Prostate gland (tissue), 2 donors: ENCODE measurements at regions not wholly inside any gene's neighbourhood (a gene's known extent, or its start where the extent isn't known, plus 50 kb on each side); places are given as distances from the start of the nearest gene placed in this dataset.
"Not testable (repeated sequence)": the region's sequence is repeated elsewhere in the genome, so short reads cannot be mapped to it uniquely, and the experiment has no call there.

ENCODE experiments used
- DNase-seq: peaks from one replicate; pipeline ENCODE4 v3.0.0-alpha.2; 2019; ENCODE audit warnings: low spot score
- H3K27ac ChIP-seq, 2 donors: fragments of 200-600 bp; sonication (generic); 2 replicates each; pipeline ENCODE4 v1.5.1; 2017 to 2019
- H3K27me3 ChIP-seq: fragments of 200-600 bp; sonication (generic); replicated peaks from 2 replicates; pipeline ENCODE4 v1.5.1; 2019; ENCODE audit not compliant: insufficient read depth
- H3K36me3 ChIP-seq, 2 donors: fragments of 200-600 bp; sonication (generic); 1 replicate in 1 of 2; 2 replicates in 1 of 2; pipeline versions ENCODE4 v1.5.1 to v1.8.1; 2017 to 2019
- H3K4me1 ChIP-seq: fragments of 200-600 bp; sonication (generic); replicated peaks from 2 replicates; pipeline ENCODE4 v1.5.1; 2019
- H3K4me3 ChIP-seq, 2 donors: fragments of 200-600 bp; sonication (generic); 2 replicates each; pipeline ENCODE4 v1.5.1; 2017 to 2019
- H3K9me3 ChIP-seq: fragments of 200-600 bp; sonication (generic); 2 replicates; pipeline ENCODE4 v1.5.1; 2017
- POLR2A ChIP-seq: fragments of 450-650 bp; IDR thresholded peaks from one replicate; pipeline ENCODE4 v1.6.1; 2016; ENCODE audit warnings: antibody characterized with exemption, mild to moderate bottlenecking
- POLR2AphosphoS5 ChIP-seq: sonication (generic); formaldehyde crosslinking; IDR thresholded peaks from one replicate; pipeline ENCODE4 v1.6.1; 2017; ENCODE audit warnings: antibody characterized with exemption
- WGBS: methylation state at CpG from one replicate; pipeline ENCODE4 v1.1.5; 2018; 5-methylcytosine and 5-hydroxymethylcytosine counted together
- intact Hi-C: fragments of 100-400 bp; cut with DNase I; formaldehyde crosslinking; loops from one replicate; pipeline ENCODE4 v1.14.2; 2022
- TF ChIP-seq, protein P1 (sequence below), 4 experiments: fragments of 200-600 bp in 2 of 4; fragments of 450-650 bp in 2 of 4; sonication (generic) in 2 of 4; IDR thresholded peaks; 1 replicate in 3 of 4; 2 replicates in 1 of 4; pipeline ENCODE4 v1.5.1; 2016 to 2019; ENCODE audit warnings: antibody characterized with exemption in 4 of 4, mild to moderate bottlenecking in 2 of 4, moderate library complexity in 2 of 4

DNA sequence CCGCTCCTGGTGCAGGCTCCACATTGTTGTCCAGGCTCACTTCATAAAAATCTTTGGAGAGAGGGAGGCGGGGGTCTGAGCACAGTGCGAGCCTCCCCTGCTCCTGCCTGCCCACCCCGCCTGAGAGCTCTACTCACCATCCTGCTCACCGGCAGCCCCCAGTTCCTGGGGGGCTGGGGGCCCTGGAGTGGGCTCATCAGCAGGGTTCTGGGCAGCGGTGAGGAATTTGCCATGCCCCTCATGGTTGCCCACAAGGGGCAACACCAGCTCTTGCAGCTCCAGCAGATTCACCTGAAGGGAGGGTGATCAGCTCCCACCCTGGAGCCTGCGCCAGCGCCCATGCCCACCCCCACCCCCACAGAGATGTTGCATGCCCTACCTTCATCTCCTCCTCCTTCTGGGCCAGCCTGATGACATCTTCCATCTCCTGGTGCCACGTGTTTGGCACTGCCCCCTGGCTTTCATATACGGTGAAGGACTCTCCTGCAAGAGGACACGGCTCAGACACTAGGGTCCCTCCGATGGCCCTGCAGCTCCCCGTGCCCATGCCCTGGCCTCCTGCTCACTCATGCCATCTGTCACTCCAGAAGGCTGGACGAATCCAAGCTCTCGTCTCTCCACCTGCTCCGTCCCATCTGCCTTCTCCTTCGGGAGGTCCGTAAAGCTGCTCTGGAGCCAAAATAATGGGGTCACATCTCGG, 162.1 kb downstream of the TBC1D2B start:
- intact Hi-C loops: no loop called here
- Histone ChIP-seq H3K36me3 (no peaks in the 10 kb centered on the region), H3K27ac (no peak overlapping the region), H3K4me1 (no peaks in the 10 kb centered on the region), H3K9me3 (no peaks in the 10 kb centered on the region), H3K27me3 (no peaks in the 10 kb centered on the region), H3K4me3 (no peak overlapping the region)
- no peak for DNase-seq
- TF ChIP-seq POLR2AphosphoS5 (no peak), POLR2A (no peak)
- TF ChIP-seq, protein P1, sequence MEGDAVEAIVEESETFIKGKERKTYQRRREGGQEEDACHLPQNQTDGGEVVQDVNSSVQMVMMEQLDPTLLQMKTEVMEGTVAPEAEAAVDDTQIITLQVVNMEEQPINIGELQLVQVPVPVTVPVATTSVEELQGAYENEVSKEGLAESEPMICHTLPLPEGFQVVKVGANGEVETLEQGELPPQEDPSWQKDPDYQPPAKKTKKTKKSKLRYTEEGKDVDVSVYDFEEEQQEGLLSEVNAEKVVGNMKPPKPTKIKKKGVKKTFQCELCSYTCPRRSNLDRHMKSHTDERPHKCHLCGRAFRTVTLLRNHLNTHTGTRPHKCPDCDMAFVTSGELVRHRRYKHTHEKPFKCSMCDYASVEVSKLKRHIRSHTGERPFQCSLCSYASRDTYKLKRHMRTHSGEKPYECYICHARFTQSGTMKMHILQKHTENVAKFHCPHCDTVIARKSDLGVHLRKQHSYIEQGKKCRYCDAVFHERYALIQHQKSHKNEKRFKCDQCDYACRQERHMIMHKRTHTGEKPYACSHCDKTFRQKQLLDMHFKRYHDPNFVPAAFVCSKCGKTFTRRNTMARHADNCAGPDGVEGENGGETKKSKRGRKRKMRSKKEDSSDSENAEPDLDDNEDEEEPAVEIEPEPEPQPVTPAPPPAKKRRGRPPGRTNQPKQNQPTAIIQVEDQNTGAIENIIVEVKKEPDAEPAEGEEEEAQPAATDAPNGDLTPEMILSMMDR (IDR thresholded peaks at IDR 0.05): no peak
- 78% methylated on average over 11 of the region's 19 CpGs for WGBS

DNA sequence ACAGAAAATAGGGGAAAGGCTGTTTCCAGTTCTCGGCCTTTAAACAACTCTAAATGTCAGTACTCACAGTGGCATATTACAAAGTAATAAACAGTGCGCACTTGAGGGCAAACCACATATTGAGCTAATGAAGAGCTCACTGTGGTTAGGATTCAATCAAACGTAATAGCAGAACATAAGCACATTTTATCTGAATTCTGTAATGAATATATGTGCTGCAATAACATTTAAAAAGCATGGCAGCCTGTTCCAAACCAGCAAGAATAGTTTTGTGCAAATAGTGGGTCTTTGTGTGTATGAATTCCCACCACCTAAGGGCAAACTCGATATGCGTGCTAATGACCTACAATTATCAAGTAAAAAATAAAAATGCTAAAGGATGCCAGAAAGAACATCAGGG, 163.0 kb downstream of the TBC1D2B start:
- WGBS: 63% methylated on average over 5 of the region's 5 CpGs
- DNase-seq, H3K36me3 ChIP-seq, intact Hi-C loops, H3K27ac ChIP-seq, H3K27me3 ChIP-seq, H3K4me3 ChIP-seq, H3K4me1 ChIP-seq, H3K9me3 ChIP-seq: not testable (repeated sequence)

DNA sequence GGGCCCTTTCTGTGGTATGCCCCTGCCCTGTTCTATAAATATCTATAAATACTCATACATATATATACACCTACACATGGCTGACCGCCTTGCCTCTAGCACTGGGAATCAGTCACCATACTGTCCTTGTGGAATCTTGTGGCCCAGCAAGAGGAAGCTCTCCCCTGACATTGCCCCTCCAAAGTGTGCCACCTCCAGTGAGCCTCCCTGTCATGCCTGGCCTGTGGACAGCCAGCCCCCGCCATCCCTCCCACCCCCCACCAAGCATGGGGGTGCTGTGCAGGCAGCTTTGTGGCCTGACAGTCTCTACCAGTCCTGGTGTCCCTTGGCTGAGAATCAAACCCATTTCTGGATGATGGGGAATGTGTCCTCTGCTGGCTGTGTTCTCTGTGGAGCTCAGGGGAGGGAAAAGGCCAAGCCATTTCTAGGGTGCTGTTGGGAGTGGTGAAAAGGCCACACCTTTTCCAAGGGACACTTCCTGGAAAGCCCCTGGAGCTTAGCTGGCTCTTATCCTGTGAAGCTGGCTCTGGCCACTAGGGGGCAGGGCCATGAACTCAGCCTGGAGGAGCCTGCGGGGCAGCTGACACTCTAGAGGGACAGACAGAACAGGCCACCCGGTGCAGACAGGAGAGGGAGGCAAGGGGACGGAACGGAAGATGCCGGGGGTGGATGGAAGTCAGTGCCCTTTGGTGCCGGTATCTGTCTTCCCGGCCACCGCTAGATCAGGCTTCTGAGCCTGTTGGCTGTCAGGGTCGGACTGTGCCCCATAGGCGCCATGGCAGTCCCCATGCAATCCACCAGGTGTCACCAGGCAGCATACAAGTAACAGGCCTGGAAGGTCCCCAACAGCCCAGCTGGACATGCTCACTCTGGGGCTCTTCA, 167.2 kb downstream of the TBC1D2B start:
- H3K4me3 ChIP-seq: peak overlapping the region in 1 of 2 donors; percentile 21
- H3K27me3 ChIP-seq, H3K36me3 ChIP-seq, H3K9me3 ChIP-seq, intact Hi-C loops, H3K4me1 ChIP-seq, H3K27ac ChIP-seq: not testable (repeated sequence)
- TF ChIP-seq, protein P1 (IDR thresholded peaks at IDR 0.05): peak in 3 of 4 experiments; percentile 24 to 71 (median 65)
- WGBS: 18% methylated on average over 12 of the region's 12 CpGs
- peak; percentile 46 for DNase-seq

DNA sequence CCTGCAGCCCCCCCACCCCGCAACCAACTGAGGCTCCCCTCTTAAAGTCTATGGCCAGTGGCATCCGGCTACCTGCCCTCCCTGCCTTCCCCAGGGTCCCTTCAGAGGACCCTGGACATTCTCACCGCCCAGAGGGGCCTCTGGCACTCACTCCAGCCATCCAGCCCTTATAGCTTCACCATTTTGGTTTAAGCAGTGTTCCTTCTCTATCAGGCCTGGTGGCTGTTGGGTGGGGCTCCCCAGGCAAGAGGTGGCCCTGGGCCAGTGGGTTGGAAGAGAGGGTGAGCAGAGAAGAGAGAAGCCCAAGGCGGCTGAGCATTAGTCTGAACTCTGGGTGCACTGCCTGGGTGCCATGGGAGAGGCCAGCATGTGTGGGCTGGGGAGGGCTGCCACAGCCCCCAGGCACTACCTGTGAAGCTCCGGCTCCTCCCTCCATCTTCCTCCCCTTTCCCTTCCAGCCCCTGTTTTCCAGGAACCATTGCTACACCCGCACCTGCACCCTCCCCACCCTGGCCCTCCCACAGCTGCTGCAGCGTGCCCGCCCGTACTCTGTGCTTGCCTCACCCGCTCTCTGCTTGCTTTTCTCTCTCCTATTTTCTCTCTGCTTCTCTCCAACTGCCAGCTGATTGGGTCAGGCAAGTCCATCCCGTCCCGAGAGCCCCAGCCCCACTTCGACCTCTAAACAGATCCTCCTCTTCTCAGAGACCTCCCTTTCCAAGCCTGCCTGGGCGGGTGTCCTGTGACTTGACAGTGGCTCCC, 168.2 kb downstream of the TBC1D2B start:
- H3K4me1 ChIP-seq: no peaks in the 10 kb centered on the region
- TF ChIP-seq POLR2AphosphoS5 (no peak), POLR2A (no peak)
- TF ChIP-seq, protein P1 (IDR thresholded peaks at IDR 0.05): no peak
- no peak overlapping the region for H3K27ac ChIP-seq
- no peak overlapping the region for H3K4me3 ChIP-seq
- intact Hi-C loops: no loop called here
- H3K27me3 ChIP-seq: no peaks in the 10 kb centered on the region
- H3K9me3 ChIP-seq: no peaks in the 10 kb centered on the region
- no peaks in the 10 kb centered on the region for H3K36me3 ChIP-seq
- DNase-seq: no peak
- WGBS: 80% methylated on average over 14 of the region's 14 CpGs

DNA sequence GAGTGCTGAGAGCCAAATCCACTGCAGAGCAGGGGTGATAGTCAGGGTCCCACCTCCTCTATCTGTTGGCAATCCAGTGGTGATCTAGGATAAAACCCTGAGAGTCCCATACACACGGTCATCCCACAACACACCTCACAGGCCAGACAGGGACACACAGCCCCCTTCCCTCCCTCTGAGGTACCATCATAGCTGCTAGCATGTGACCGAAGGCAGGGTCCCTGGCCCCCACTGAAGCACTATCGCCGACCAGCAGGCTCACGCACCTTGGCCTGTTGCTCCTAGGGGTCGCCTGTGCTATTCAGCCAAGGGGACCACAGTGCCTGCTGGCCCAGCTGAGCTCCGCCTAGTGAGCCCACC, 168.8 kb downstream of the TBC1D2B start:
- H3K27me3 ChIP-seq, DNase-seq, H3K27ac ChIP-seq, H3K9me3 ChIP-seq, H3K4me3 ChIP-seq, H3K36me3 ChIP-seq, intact Hi-C loops, H3K4me1 ChIP-seq: not testable (repeated sequence)
- WGBS: 87% methylated on average over 6 of the region's 7 CpGs
